HK-2 (cell line): ENCODE measurements at regions not wholly inside any gene's neighbourhood (a gene's known extent, or its start where the extent isn't known, plus 50 kb on each side); places are given as distances from the start of the nearest gene placed in this dataset.
"Not testable (repeated sequence)": the region's sequence is repeated elsewhere in the genome, so short reads cannot be mapped to it uniquely, and the experiment has no call there.

ENCODE experiments used
- DNase-seq: peaks from one replicate; pipeline ENCODE4 v3.0.0-alpha.2; 2018; ENCODE audit not compliant: unreplicated experiment

DNA sequence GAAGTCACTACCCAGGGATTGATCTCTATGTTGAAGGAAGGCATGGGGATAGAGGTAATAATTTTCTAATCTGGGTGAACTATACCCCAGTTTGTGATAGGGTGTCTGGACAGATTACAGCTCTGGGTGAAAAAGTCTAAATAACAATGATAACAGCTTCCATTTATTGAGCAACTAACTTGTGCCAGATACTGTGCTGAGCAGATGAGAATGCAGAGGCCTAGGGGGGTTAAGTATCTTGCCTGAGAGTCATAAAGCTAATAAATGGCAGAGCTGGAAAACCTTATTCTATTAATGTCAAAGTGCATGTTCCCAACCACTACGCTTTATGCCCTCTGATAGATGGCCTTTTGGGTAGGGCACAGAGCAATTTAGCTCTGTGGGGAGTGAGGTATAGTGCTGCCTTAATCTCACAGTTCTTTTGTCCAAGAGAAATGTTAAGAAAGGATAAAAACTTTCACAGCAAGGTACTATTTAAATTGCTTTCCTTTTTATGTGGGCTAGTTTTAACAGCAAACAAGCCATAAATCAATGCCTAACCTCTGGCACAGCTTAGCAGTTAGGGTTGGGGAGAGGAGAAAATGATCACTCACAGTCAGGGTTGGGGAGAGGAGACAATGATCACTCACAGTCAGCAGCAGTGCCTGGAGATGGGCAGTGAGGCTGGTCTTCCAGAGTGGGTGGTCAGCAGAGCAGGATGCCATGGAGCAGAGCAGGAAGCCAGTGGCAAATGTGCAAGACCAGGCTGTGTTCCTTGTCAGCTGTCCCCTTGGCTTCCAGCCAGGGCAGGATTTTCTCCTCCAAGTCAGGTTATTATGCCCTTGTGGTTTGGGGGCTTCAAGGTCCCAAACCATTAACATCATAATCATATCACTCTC, 187.0 kb downstream of the CARTPT start:
- no peak for DNase-seq

DNA sequence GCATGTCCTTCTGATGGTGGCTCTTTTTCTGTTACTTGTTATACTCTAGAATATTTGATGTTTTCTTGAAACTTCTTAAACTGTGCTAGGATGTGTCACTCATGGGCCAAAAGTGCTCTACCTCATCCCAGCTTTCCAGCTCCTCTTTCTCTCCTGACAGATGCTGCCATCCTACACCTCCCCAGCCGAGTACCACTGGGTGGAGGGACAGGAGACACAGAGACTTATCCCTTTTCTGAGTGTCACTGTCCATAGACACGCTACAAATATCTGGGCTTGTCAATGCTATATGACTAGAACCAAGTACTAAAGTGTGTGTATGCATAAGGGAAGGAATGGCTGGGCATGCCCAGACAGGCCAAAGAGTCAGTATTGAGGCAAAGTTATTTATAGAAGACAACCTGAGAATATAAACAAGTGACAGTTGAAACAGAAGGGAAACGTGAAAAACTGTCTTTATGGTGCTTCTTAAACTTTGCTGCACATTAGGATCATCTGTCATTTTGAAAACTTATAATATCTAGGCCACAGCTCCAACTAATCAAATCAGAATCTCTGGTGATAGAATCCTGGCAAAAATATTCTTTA, 188.0 kb downstream of the CARTPT start:
- DNase-seq, result no peak

DNA sequence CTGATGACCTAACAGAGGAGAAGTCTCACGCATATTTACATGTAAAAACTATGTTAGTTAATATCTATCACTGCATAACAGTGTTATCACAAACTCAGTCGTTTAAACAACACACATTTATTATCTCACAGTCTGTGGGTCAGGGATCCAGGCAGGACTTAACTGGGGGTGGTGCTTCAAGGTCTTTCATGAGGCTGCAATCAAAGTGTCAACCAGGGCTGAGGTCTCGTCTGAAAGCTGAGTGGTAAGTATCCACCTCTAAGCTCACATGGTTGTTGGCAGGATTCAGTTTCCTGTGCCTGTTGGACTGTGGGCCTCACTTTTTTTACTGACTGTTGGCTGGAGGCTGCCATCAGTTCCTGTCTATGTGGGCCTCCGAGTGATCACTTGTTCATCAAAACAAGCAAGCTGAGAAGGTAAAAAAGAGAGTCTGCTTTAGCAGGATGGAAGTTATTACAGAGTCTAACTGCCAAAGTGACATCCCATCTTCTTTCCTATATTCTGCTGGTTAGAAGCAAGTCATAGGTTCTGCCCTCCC, 188.6 kb downstream of the CARTPT start:
- DNase-seq, result no peak

DNA sequence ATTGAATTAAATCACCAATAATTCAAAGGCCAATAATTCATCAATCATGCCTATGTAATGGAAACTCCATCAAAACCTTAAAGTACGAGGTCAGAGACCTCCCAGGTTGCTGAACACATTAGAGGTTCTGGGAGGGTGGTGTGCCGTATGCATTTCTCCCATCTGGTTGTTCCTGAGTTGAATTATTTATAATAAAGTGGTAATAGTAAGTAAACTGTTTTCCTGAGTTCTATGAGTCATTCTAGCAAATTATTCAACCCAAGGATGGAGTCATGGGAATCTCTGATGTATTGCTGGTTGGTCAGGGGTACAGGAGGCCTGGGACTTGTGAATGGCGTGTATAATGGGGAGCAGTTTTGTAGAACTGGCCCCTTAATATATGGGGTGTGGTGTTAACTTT, 191.7 kb downstream of the CARTPT start:
- DNase-seq, result no peak

DNA sequence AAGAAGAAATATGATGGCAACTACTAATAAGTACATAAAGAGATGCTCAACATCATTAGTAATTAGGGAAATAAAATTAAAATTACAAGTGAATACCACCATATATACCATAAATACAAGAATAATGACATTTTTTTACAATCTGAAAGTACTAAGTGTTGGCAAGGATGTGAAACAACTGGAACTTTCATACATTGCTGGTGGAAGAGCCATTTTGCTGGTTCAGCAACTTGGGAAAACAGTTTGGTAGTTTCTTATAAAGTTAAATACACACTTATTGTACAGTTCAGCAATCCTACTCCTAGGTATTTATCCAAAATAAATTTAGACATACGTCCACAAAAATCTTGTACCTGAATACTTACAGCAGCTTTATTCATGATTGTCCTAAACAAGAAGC, 192.9 kb downstream of the CARTPT start:
- no peak for DNase-seq

DNA sequence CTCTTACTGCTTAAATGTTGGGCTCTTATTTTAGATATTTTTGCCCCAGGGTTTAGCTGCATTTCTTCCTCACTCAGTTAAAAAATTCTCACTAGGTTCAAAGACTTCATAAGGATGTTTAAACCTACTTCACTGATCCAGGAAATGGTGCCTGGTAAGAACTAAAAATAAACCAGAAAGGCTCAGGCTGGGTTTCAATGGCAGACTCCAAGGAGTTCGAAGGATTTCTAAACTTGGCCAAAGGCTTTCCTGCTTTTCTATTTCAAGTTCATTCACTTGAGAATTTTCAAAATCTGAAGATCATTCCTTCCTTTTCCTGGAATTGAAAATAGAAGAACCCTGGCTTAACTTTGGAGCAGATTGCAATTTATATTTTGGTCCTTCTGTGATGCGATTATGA, 193.0 kb upstream of the MAP1B start:
- DNase-seq, result no peak

DNA sequence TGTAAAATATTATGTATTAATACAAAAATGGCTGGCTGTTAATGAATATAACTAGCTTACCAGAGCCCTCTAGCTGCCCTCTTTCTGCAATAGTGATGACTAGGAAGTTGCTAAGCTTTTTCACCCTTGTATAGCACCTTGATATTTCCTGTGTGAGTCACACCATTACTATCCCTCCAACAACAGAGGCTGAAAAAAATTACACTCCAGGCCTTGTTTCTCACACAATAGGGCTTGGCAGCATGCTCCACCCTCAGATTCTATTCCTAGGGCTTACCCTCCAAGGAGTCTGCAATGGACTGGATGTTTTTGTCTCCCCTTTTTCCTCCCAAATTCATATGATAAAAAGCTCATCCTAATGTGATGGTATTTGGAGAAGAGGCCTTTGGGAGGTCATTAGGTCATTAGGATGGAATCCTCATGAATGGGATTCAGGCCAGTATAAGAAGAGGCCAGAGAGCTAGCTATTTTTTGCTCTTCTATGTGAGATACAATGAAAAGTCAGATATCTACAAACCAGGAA, 184.6 kb upstream of the MAP1B start:
- no peak for DNase-seq

DNA sequence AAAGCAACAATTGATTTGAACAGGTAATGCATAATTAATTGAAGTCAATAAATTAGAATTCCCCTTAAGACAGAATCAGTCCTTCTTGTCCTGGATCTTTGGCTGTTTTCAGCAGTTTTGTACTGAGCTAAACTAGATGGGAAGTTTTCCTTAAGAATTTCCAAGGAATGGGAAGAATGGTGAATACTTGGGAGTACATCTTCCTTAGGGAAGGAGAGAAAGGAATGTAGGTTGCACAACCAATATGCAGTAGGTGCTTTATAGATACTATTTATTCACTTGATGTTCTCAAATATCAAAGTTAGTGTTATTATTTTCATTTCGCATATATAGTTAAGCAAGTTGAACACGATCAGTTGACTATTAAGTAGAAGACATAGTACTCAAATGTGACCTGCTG, 183.5 kb upstream of the MAP1B start:
- DNase-seq, result no peak

DNA sequence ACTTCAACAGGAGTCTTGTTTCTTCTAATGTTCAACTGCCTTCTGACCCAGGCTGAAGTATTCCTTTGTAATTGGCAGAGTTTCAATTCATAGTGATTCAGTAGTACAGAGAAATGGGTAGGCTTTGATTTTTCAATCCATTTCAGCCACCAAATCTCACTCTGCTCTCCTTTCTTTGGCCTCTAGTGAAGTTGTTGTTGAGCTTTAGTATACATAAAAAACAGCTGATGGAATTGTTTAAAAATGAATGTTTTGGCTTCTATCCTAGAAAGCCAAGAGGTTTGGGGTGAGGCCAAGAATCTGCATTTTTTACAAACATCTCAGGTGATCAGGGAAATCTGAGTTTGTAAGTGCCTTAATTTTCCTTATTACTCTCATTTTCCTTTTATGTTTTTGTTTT, 182.9 kb upstream of the MAP1B start:
- no peak for DNase-seq

DNA sequence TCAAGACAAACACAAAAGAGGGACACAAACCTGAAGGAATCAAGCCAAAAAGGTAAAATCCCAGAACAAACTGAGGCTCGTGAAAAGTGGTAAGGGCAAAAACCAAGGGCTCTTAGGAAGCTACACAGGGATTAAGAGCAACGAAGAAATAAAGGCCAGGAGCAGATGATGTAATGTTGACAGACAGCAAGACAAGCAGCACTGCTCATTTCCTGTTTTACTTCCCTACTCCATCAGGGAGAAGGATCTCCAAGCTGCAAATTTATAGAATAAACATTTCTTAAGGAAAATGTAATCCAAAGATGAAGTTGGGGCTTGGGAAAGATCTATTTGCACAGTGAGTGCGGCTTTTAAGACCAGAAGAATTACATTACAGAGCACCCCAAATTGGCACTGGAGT, 182.3 kb upstream of the MAP1B start:
- no peak for DNase-seq

DNA sequence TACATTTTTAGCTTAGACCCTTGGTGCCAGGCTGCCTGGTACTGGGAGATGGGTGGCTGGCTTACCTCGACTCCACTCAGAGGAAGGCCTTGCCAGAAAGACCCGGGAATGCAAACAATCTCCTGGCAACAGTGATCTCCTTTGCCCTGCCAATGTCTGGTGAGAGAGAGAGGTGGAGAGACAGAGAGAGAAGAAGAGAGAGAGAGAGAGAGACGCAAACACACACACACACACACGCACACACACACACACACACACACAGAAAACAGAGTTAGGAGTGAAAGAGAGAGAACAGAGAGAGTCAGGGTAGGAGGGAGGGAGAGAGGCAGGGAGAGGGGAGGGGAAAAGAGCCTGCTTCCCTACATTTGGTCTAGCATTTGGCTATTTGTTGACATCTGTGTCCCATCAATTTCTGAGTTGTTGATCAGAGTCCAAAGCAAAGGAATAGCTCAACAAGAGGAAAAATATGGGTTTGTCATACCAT, 181.6 kb upstream of the MAP1B start:
- DNase-seq, result no peak

DNA sequence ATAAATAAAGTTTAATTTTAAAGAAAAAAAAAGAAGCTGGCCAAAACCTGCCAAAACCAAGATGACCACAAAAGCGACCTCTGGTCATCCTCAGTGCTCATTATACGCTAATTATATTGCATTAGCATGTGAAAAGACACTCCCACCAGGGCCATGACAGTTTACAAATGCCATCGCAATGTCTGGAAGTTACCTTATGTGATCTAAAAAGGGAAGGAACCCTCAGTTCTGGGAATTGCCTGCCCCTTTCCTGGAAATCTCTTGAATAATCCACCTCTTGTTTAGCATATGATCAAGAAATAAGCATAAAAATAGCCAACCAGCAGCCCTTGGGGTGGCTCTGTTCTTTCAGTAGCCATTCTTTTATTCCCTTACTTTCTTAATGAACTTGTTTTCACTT, 178.3 kb upstream of the MAP1B start:
- DNase-seq, result no peak

DNA sequence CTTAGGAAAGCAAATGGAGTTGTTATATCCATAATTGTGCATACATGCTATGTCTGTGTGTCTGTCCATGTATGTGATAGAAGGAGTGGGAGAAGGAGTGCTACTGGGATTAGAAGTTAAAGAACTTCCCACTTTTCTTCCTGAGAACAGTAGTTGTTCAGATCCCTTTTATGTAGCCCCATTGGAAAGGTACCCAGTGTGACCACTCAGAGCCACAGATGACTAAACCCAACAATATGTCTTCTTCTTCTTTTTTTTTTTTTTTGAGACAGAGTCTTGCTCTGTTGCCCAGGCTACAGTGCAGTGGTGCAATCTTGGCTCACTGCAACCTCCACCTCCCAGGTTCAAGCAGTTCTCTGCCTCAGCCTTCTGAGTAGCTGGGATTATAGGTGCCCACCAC, 176.7 kb upstream of the MAP1B start:
- DNase-seq, result not testable (repeated sequence)

DNA sequence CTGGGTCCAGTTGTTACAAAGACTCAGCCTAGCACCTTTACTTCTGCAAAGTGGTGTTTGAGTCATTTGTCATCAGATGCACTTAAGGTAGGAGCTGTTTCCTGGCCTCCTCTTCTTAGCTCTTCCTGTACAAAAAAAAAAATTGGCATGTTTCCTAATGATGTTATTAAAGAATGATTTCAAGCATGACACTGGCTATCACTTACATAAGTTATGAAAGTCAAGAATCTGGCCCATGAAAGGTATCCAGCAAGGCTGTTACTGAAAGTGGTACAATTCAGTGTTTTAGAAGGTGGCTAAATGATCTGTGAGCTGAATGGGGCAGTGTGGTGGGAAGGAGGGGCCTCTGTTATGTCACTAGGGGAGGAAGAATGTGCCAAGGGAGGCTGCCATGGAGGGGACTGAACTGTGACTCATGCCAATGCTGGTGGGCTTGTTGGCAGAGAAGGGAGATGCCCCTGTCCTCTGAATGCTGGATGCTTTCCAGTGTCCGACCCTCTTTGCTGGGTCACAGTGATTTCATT, 175.1 kb upstream of the MAP1B start:
- DNase-seq, result no peak

DNA sequence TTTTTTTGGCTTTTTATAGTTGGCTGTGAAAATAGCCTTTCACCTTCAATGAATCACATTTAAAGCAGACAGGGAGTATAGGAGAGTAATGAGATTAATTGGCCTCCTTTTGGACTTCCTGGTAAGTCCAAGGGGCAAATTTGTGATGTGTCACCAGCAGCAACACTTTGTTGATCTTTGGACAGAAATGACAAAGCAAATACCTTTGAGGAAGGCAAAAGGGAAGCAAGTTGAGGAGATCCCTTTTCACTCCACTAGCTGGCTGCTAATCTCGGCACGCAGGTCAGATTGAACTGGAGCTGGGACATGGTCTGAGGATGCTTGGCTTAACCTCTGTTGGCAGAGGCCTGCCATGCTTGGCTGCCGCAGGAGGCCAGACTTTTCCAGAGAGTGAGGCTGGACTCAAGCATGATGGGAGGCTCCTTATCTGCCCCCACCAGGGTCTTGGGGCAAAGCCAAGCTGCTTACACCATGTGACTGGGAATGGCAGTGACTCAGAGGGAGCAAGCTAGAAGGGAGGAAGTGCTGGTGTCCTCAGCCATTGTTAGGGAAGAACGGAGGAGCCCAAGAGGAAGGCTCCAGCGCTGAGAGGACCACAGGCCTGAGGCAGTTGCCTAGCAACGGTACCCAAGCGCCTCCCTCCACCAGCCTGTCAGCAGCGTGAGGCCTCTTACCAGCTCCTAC, 174.5 kb upstream of the MAP1B start:
- DNase-seq, result peak; percentile 47

DNA sequence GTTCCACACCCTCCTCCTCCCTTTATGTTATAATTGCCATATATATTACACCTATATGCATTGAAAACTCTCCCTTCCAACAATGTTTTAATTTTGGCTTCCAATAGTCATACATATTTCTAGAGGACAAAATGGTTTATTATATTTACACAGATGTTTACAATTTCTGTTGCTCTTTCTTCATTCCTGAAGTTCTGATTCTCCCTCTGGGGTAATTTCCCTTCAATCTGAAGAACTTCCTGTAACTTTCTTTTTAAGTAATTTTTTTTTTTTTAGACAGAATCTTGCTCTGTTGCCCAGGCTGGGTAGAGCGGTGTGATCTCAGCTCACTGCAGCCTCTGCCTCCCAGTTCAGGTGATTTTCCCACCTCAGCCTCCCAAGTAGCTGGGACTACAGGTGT, 173.0 kb upstream of the MAP1B start:
- no peak for DNase-seq

DNA sequence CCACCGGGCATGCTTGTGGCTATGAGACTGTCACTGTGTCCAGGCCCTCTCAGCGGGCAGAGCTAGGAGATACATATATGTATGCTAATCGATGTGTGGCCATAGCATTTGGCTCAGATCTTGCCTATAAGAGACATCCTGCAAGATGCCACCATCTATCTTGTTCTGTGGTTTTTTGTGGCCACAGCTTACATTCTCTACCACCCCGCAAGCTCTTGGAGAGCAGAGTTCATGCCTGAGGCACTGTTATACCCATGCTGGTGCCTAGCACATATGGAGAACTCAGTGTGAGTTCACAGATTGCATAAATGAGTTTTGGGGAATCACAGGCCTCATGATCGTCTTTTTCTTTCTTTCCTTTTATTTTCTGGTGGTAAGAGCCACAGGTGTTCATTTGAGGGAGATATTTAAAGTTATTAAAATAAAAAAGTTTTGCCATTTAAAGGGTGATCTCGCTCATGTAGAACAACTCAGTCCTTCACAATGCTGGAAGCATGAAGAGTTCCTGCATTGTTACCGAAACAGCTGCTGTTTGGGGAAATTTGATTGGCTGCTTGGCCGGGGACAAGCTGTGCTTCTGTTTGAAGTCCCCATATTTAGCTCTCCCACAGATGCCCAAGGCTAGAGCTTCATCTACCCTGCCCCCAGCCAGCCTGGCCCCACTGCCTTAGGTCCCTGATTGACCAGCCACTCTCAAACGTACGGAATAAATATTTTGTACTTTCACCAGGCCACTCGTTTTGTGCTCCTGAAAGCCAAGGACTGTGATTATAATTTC, 169.2 kb upstream of the MAP1B start:
- DNase-seq, result no peak

DNA sequence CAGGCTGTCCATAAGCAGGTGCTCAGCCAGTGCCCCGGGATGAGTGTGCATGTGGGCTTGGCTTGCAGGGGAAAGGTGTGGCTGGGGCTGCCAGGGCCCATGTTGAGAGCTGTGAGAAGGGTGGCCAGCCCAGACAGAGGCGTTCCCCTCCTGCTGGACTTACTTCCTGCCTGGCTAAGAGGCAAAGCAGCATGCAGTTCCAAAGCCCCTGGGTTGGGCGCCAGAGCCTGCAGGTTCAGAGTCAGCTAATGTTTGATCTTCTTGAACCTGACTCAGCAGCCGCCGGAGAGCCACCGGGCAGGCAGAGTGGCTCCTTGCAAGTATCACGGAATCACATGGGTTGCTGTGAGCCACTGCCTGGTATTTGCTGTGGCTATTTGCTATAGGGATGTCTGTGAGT, 168.4 kb upstream of the MAP1B start:
- DNase-seq, result peak; percentile 60

DNA sequence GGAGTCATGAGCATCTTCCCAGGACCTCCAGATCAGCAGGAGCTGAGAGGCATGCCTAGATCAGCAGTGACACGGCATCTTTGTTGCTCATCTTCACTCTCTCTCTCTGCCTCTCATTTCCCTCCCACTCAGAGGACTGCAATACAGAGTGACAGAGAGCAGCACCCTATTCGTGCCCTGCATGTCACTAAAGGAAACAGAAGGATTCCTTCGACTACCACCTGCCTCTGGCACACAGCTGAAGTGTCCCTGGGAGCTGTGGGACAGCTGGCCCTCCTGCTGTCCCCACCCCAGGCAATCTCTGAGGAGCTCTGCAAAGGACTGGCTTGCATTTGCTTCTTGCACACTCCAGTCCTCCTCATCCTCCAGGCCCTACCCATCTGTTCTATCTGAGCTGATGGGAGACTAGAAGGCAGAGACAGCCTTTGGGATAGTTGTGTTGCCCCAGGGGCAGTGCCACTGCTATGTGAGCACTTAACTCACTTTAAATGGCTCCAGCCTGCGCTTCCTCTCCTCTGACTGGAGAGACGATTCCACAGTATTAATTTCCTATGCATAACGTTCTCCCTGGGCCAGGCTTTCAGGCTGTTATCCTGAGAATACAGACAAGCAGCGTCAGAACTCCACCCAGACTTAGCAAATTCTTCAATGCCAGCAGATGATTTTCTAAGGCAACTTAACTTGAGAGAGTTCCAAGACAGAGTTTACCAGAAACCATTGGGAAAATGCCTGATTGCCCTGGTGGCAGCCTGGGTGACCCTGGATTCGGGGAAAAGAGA, 167.6 kb upstream of the MAP1B start:
- DNase-seq, result no peak

DNA sequence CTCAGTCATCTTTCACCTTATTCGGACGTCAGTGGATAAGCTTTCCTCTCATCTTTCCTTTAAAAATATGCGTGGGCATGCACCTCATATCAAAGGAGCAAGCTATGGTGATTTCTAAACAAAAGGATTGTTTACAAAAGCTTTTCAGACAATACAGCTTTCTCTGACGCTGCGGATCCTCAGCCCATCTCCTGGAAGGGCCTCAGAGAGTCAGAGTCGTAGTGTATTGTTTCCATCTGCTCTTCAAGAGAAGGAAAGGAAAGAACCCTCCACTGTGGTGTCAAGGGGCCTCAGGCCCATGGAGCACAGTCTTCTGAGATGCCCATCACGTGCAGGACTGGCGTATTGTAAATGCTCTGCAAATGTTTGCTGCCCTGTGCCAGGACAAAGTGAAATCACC, 163.4 kb upstream of the MAP1B start:
- DNase-seq, result no peak

DNA sequence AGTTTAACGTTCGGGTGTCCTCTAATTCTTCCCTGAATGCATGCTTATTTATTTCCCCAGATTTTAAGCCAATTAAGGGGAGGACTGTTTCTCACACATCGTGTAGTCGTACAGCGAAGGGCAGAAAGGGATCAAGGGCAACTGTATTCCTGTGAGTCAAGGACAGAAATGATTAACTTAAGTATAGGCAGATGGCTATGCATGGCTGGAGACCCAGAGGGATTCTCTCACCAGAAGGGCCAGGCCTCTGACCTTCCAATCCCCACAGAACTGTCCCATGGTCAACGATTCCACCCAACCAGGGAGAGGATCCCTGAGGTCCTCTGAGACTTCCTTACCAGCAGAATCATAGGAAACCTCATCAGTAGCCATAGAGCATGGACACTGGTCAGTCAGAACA, 161.8 kb upstream of the MAP1B start:
- no peak for DNase-seq
